GM12891 (cell line): ENCODE measurements at regions not wholly inside any gene's neighbourhood (a gene's known extent, or its start where the extent isn't known, plus 50 kb on each side); places are given as distances from the start of the nearest gene placed in this dataset.

ENCODE experiments used
- POLR2A ChIP-seq: IDR thresholded peaks from 2 replicates; pipeline ENCODE4 v1.6.1; 2011; ENCODE audit warnings: low read depth, low read length, control low read depth
- POLR2AphosphoS5 ChIP-seq: IDR thresholded peaks from 2 replicates; pipeline ENCODE4 v1.6.1; 2011; ENCODE audit warnings: low read depth, low read length, control low read depth
- SPI1 ChIP-seq: IDR thresholded peaks from 2 replicates; pipeline ENCODE4 v1.6.1; 2011; ENCODE audit warnings: low read depth, low read length, control low read depth
- TAF1 ChIP-seq: IDR thresholded peaks from 2 replicates; pipeline ENCODE4 v1.6.1; 2011; ENCODE audit warnings: low read depth, low read length, control low read depth

DNA sequence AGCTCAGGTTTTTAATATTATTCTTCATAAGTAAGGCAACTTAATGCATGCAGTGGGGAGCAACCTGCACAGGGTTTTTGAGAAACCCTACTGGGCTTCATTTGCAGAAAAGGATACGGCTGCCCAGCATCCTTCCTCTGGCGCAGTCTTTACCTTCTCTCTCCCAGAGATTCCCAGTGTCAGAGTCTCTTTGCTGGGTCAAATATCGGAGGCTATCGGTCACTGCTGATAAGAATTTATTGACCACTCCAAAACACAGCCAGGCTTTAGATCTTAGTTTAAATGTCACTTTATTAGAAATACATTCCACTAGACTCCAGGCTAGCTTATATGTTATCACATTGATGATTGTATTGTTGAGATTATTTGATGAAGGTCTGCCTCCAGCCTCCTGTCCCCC lies 147.2 kb upstream of the CPSF6 start:
- TF ChIP-seq POLR2A (no peak), POLR2AphosphoS5 (no peak), TAF1 (no peak), SPI1 (no peak)
